ENCODE measurements at regions not wholly inside any gene's neighbourhood (a gene's known extent, or its start where the extent isn't known, plus 50 kb on each side); places are given as distances from the start of the nearest gene placed in this dataset.
"Not testable (repeated sequence)": the region's sequence is repeated elsewhere in the genome, so short reads cannot be mapped to it uniquely, and the experiment has no call there.

DNA sequence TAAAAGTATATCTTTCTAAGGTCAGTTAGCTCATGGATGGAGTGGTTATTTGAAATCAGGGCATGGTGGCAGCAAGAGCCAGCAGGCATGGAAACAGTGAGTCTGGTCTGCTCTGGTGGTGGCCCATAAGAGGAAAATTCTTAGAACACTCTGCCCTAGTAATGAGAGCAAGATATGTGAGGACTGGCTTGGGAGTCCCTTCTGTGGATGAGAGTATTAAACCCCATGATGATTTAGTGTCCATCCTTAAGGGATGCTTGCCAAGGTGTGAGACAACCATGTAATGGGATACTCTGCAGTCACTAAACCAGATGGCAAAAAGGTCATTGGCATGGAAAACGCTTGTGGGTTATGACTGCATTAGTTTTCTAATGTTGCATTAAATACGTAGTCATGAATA is 269.9 kb downstream of the BCL2L11 start:
- TF ChIP-seq, protein P1, sequence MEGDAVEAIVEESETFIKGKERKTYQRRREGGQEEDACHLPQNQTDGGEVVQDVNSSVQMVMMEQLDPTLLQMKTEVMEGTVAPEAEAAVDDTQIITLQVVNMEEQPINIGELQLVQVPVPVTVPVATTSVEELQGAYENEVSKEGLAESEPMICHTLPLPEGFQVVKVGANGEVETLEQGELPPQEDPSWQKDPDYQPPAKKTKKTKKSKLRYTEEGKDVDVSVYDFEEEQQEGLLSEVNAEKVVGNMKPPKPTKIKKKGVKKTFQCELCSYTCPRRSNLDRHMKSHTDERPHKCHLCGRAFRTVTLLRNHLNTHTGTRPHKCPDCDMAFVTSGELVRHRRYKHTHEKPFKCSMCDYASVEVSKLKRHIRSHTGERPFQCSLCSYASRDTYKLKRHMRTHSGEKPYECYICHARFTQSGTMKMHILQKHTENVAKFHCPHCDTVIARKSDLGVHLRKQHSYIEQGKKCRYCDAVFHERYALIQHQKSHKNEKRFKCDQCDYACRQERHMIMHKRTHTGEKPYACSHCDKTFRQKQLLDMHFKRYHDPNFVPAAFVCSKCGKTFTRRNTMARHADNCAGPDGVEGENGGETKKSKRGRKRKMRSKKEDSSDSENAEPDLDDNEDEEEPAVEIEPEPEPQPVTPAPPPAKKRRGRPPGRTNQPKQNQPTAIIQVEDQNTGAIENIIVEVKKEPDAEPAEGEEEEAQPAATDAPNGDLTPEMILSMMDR (conservative IDR thresholded peaks at IDR 0.05): not testable (repeated sequence)
- not testable (repeated sequence) for TF ChIP-seq ZFX (IDR thresholded peaks at IDR 0.05)
